ENCODE measurements at regions not wholly inside any gene's neighbourhood (a gene's known extent, or its start where the extent isn't known, plus 50 kb on each side); places are given as distances from the start of the nearest gene placed in this dataset.

DNA sequence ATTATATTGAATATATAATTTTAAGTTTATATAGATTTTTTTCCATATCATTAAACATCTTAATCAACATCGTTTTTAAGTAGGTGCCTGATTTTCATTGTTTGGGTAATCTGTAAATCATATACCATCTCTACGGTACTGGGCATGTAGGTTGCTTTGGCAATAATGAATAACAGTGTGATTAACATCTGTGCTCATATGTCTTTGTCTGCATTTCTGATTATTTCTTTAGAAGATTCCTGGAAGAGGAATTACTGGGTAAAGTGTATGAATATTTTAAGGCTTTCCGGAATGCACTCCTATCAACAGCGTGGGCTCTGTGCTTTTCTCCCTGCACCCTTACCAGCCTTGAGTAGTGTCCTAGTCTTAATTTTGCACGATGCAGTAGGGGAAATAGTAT lies 119.8 kb upstream of the LIPC start:
- TF ChIP-seq, protein P1, sequence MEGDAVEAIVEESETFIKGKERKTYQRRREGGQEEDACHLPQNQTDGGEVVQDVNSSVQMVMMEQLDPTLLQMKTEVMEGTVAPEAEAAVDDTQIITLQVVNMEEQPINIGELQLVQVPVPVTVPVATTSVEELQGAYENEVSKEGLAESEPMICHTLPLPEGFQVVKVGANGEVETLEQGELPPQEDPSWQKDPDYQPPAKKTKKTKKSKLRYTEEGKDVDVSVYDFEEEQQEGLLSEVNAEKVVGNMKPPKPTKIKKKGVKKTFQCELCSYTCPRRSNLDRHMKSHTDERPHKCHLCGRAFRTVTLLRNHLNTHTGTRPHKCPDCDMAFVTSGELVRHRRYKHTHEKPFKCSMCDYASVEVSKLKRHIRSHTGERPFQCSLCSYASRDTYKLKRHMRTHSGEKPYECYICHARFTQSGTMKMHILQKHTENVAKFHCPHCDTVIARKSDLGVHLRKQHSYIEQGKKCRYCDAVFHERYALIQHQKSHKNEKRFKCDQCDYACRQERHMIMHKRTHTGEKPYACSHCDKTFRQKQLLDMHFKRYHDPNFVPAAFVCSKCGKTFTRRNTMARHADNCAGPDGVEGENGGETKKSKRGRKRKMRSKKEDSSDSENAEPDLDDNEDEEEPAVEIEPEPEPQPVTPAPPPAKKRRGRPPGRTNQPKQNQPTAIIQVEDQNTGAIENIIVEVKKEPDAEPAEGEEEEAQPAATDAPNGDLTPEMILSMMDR (IDR thresholded peaks at IDR 0.05) = no peak
- TF ChIP-seq POLR2A (IDR thresholded peaks at IDR 0.05) = no peak
